Hepatocyte (in vitro differentiated cells): ENCODE measurements at regions not wholly inside any gene's neighbourhood (a gene's known extent, or its start where the extent isn't known, plus 50 kb on each side); places are given as distances from the start of the nearest gene placed in this dataset.

Experiments
- CTCF ChIP-seq: fragments of 200-600 bp; sonication (generic); IDR thresholded peaks from 2 replicates; pipeline ENCODE4 v1.5.1; 2016; ENCODE audit warnings: antibody characterized with exemption, mild to moderate bottlenecking; ENCODE audit not compliant: poor library complexity
- EZH2 ChIP-seq: fragments of 200-600 bp; sonication (generic); IDR thresholded peaks from 2 replicates; pipeline ENCODE4 v1.6.1; 2016; ENCODE audit warnings: antibody characterized with exemption, mild to moderate bottlenecking, borderline replicate concordance

- TF ChIP-seq EZH2 (no peak), CTCF (no peak)
These were observed 73.2 kb upstream of the BCOR start for GRCh38 chrX:40170830-40171512.
